K562 (cell line): ENCODE measurements at regions not wholly inside any gene's neighbourhood (a gene's known extent, or its start where the extent isn't known, plus 50 kb on each side); places are given as distances from the start of the nearest gene placed in this dataset.
A peak's percentile ranks its signal among the peaks of the same experiment; 100 is the strongest.

ENCODE experiments used
- ATAC-seq: fragments of 200-7000 bp; cut with Tn5 transposase; 3 replicates; pipeline ENCODE4 v1.9.1; 2020; ENCODE audit warnings: moderate library complexity
- BruUV-seq: library from RNA; stranded (reverse); fragments of 400-500 nt; replicated peaks from 2 replicates; lab custom pipeline; 2021; lab: Mats Ljungman, UMichigan
- CTCF ChIA-PET: fragments of 300-600 bp; formaldehyde crosslinking; extraction: SDS; loops from one replicate; lab custom pipeline; 2021; ENCODE audit warnings: low intra/inter-chr PET ratio; lab: Yijun Ruan, JAX
- POLR2A ChIA-PET: fragments of 300-600, 350-650 bp; sonication (Branson Sonifier 250); formaldehyde crosslinking; extraction: SDS; loops from one replicate; lab custom pipeline; 2021; ENCODE audit warnings: antibody characterized with exemption, inconsistent platforms; lab: Yijun Ruan, JAX
- DNase-seq, 4 experiments: peaks; one replicate each; pipeline versions ENCODE4 v3.0.0 to v3.0.0-alpha.2; 2011 to 2018; ENCODE audit warnings: low spot score in 3 of 4, mixed read lengths in 3 of 4; ENCODE audit errors: extremely low read depth in 1 of 4
- FAIRE-seq: peaks from 2 replicates; lab custom pipeline; 2011; peaks lifted over from hg19 to GRCh38; lab: Jason Lieb, UNC
- H2AFZ ChIP-seq: 2 replicates; pipeline ENCODE4 v1.6.0; 2011; ENCODE audit warnings: low read depth, low read length, control low read depth, inconsistent platforms
- H3K27ac ChIP-seq: fragments of 200-600 bp; 3 replicates; pipeline ENCODE4 v1.8.0; 2011; ENCODE audit warnings: low read depth, mild to moderate bottlenecking, control low read depth, inconsistent platforms, low read length, moderate library complexity, mixed read lengths; ENCODE audit errors: extremely low read depth
- H3K27me3 ChIP-seq, 2 experiments: fragments of 300-600 bp in 1 of 2; 2 replicates in 1 of 2; 3 replicates in 1 of 2; pipeline versions ENCODE4 v1.6.0 to v1.8.0; 2011; ENCODE audit warnings: inconsistent platforms in 2 of 2, low read length in 2 of 2, mild to moderate bottlenecking in 1 of 2, mixed read lengths in 1 of 2, moderate library complexity in 1 of 2; ENCODE audit not compliant: control insufficient read depth in 2 of 2, insufficient read depth in 2 of 2
- H3K36me3 ChIP-seq: fragments of 300-600 bp; 3 replicates; pipeline ENCODE4 v1.8.0; 2011; ENCODE audit warnings: mild to moderate bottlenecking, low read length, inconsistent platforms; ENCODE audit not compliant: control insufficient read depth, insufficient read depth
- H3K4me1 ChIP-seq, 2 experiments: fragments of 200-600 bp in 1 of 2; replicated peaks in 1 of 2; 2 replicates in 1 of 2; 3 replicates in 1 of 2; pipeline versions ENCODE4 v1.5.1 to v1.8.0; 2011; ENCODE audit warnings: inconsistent platforms in 2 of 2, low read length in 2 of 2, mild to moderate bottlenecking in 1 of 2, mixed read lengths in 1 of 2, moderate library complexity in 1 of 2; ENCODE audit not compliant: control insufficient read depth in 2 of 2, insufficient read depth in 2 of 2
- H3K4me2 ChIP-seq: 2 replicates; pipeline ENCODE4 v1.6.1; 2011; ENCODE audit warnings: low read length, control low read depth, inconsistent platforms, mixed read lengths; ENCODE audit not compliant: insufficient read depth
- H3K4me3 ChIP-seq: fragments of 200-600 bp; sonication (generic), shearing (Covaris generic); 2 replicates; pipeline ENCODE4 v1.5.1; 2016; ENCODE audit warnings: control low read depth, inconsistent platforms
- H3K79me2 ChIP-seq: fragments of 200-600 bp; 3 replicates; pipeline ENCODE4 v1.8.0; 2011; ENCODE audit warnings: low read length, inconsistent platforms; ENCODE audit not compliant: control insufficient read depth, insufficient read depth
- H3K9ac ChIP-seq, 2 experiments: 2 replicates each; pipeline versions ENCODE4 v1.6.0 to v1.6.1; 2011; ENCODE audit warnings: low read depth in 2 of 2, low read length in 2 of 2, control low read depth in 1 of 2, inconsistent platforms in 1 of 2, mild to moderate bottlenecking in 1 of 2, mixed read lengths in 1 of 2; ENCODE audit not compliant: insufficient read depth in 1 of 2
- H3K9me1 ChIP-seq: one replicate; pipeline ENCODE4 v1.6.0; 2011; ENCODE audit warnings: inconsistent platforms, mild to moderate bottlenecking, low read length, moderate library complexity; ENCODE audit not compliant: control insufficient read depth, insufficient read depth
- H3K9me3 ChIP-seq: replicated peaks from 2 replicates; pipeline ENCODE4 v1.5.1; 2011; ENCODE audit warnings: low read depth, low read length, inconsistent platforms; ENCODE audit not compliant: control insufficient read depth, insufficient read depth
- H4K20me1 ChIP-seq: replicated peaks from 2 replicates; pipeline ENCODE4 v1.6.1; 2011; ENCODE audit warnings: low read length, inconsistent platforms, mixed read lengths; ENCODE audit not compliant: control insufficient read depth, insufficient read depth
- ATF6 ChIP-seq: sonication (generic); formaldehyde crosslinking; IDR thresholded peaks from 2 replicates; pipeline ENCODE4 v1.4.0; 2020; ENCODE audit warnings: mild to moderate bottlenecking, missing genetic modification reagents
- CTCF ChIP-seq, 3 experiments: IDR thresholded peaks in 2 of 3; conservative IDR thresholded peaks in 1 of 3; 2 replicates each; pipeline ENCODE4 v1.5.1; 2011 to 2012; ENCODE audit warnings: low read length in 3 of 3, mild to moderate bottlenecking in 3 of 3, control low read depth in 2 of 3, improper control_type of control experiment in 1 of 3, inconsistent platforms in 1 of 3, low read depth in 1 of 3, mixed read lengths in 1 of 3, moderate library complexity in 1 of 3; ENCODE audit not compliant: insufficient read depth in 2 of 3
- CXXC5 ChIP-seq: fragments of 250-450 bp; sonication (Bioruptor Pico); IDR thresholded peaks from 2 replicates; pipeline ENCODE4 v1.8.0; 2022; ENCODE audit warnings: inconsistent platforms, mild to moderate bottlenecking, moderate library complexity
- MNT ChIP-seq, 2 experiments: fragments of 450-650 bp; conservative IDR thresholded peaks; 2 replicates each; pipeline ENCODE4 v1.6.1; 2017; ENCODE audit warnings: mild to moderate bottlenecking in 2 of 2, moderate library complexity in 2 of 2
- MYNN ChIP-seq, 2 experiments: sonication (generic); formaldehyde crosslinking in 1 of 2; IDR thresholded peaks; 2 replicates each; pipeline versions ENCODE4 v1.5.0 to v1.6.1; 2016 to 2020; ENCODE audit warnings: antibody characterized with exemption in 1 of 2, missing genetic modification reagents in 1 of 2
- THRA ChIP-seq: fragments of 450-650 bp; IDR thresholded peaks from 2 replicates; pipeline ENCODE4 v1.6.1; 2017; ENCODE audit warnings: mild to moderate bottlenecking, moderate library complexity
- U2AF2 ChIP-seq: fragments of 200-400 bp; formaldehyde crosslinking; optimal IDR thresholded peaks from 2 replicates; pipeline ENCODE3; 2017; ENCODE audit warnings: low read depth, mild to moderate bottlenecking, low read length
- ZNF146 ChIP-seq: IDR thresholded peaks from one replicate; pipeline ENCODE4 v1.6.1; 2018; ENCODE audit warnings: missing compliant biosample characterization; ENCODE audit not compliant: unreplicated experiment
- ZNF586 ChIP-seq: fragments of 450-650 bp; formaldehyde crosslinking; conservative IDR thresholded peaks from 2 replicates; pipeline ENCODE4 v1.4.0; 2020; ENCODE audit warnings: mild to moderate bottlenecking, moderate library complexity
- ZNF75A ChIP-seq: fragments of 450-650 bp; formaldehyde crosslinking; IDR thresholded peaks from 2 replicates; pipeline ENCODE4 v1.4.0; 2020; ENCODE audit warnings: mild to moderate bottlenecking
- WGBS: fragments of 100-300 bp; shearing (Covaris generic); methylation state at CpG from one replicate; pipeline ENCODE4 v1.1.6; 2016; ENCODE audit warnings: low coverage, mixed read lengths; ENCODE audit not compliant: insufficient coverage; ENCODE audit errors: missing lambda C conversion rate; 5-methylcytosine and 5-hydroxymethylcytosine counted together
- in situ Hi-C: fragments of 300-500 bp; cut with MboI; formaldehyde crosslinking; loops from 4 replicates; pipeline ENCODE4 v1.15.0; 2018; ENCODE audit warnings: inconsistent platforms, mixed read lengths
- intact Hi-C: fragments of 100-400 bp; cut with micrococcal nuclease; formaldehyde crosslinking; loops from 2 replicates; pipeline ENCODE4 v1.14.2; 2022

GRCh38 chr2:67579806-67580205, 182.7 kb downstream of the ETAA1 start (continued):
- no peak for TF ChIP-seq MNT (conservative IDR thresholded peaks at IDR 0.05)
- no peak for TF ChIP-seq ATF6 (CRISPR knock-in tag)
- no peak for TF ChIP-seq THRA
- TF ChIP-seq, all 486 proteins: peak for 0

GRCh38 chr2:67581751-67582150, 184.6 kb downstream of the ETAA1 start:
- POLR2A ChIA-PET: no interaction called here
- FAIRE-seq (no peak), DNase-seq (peak in 2 of 4 experiments; percentile 5 to 9), ATAC-seq (no peak)
- Histone ChIP-seq H3K9ac (no peak overlapping the region), H3K4me2 (no peak overlapping the region), H3K4me1 (no peaks in the 10 kb centered on the region), H3K36me3 (no peaks in the 10 kb centered on the region), H3K79me2 (no peaks in the 10 kb centered on the region), H3K27me3 (no peaks in the 10 kb centered on the region), H3K9me3 (0 out of 2 replicates have a peak, but pooled peaks cover 2% of the 10 kb centered on the region), H2AFZ (no peak overlapping the region), H3K9me1 (no peaks in the 10 kb centered on the region), H3K4me3 (no peak overlapping the region), H3K27ac (no peak overlapping the region), H4K20me1 (no peaks in the 10 kb centered on the region)
- 9% methylated on average over 7 of the region's 7 CpGs for WGBS
- BruUV-seq: no TSS peak
- in situ Hi-C loops: no loop called here
- CTCF ChIA-PET: no interaction called here
- intact Hi-C loops: no loop called here
- TF ChIP-seq ZNF75A: no peak
- TF ChIP-seq ZNF146 (CRISPR knock-in tag): no peak
- TF ChIP-seq CXXC5 (CRISPR knock-in tag): no peak
- no peak for TF ChIP-seq ZNF586 (CRISPR knock-in tag)
- peak; percentile 14 to 22 (median 14); a peak in 3 of 6 replicates for TF ChIP-seq CTCF (IDR thresholded peaks at IDR 0.05 in 2 of 3, conservative IDR thresholded peaks at IDR 0.05 in 1 of 3; ENCODE audit: insufficient read depth in 2 of 3, low read depth in 1 of 3, low read length in 3 of 3)
- TF ChIP-seq MYNN (IDR thresholded peaks at IDR 0.05): no peak
- TF ChIP-seq MYNN (CRISPR knock-in tag; IDR thresholded peaks at IDR 0.05): no peak
- TF ChIP-seq U2AF2: no peak
